K562 (cell line): ENCODE measurements at regions not wholly inside any gene's neighbourhood (a gene's known extent, or its start where the extent isn't known, plus 50 kb on each side); places are given as distances from the start of the nearest gene placed in this dataset.

ENCODE experiments used
- ELF2 ChIP-seq: fragments of 250-450 bp; sonication (Bioruptor Pico); IDR thresholded peaks from 2 replicates; pipeline ENCODE4 v1.5.0; 2021; ENCODE audit warnings: mild to moderate bottlenecking
- HDAC2 ChIP-seq: fragments of 450-650 bp; IDR thresholded peaks from 2 replicates; pipeline ENCODE4 v1.6.1; 2016; ENCODE audit warnings: mild to moderate bottlenecking
- NEUROD1 ChIP-seq: fragments of 150-350 bp; IDR thresholded peaks from 2 replicates; pipeline ENCODE4 v1.6.1; 2014; ENCODE audit warnings: borderline replicate concordance, low read length, low read depth; ENCODE audit not compliant: partially characterized antibody
- POLR2AphosphoS5 ChIP-seq: IDR thresholded peaks from 2 replicates; pipeline ENCODE4 v1.6.1; 2011; ENCODE audit warnings: mild to moderate bottlenecking, low read depth, low read length, moderate library complexity; ENCODE audit not compliant: control insufficient read depth, insufficient read depth
- PTTG1 ChIP-seq: fragments of 450-650 bp; IDR thresholded peaks from 2 replicates; pipeline ENCODE4 v1.6.1; 2016; ENCODE audit warnings: low read depth, mild to moderate bottlenecking, missing genetic modification characterization, missing compliant biosample characterization
- WHSC1 ChIP-seq: IDR thresholded peaks from one replicate; pipeline ENCODE4 v1.6.1; 2012; ENCODE audit warnings: low read length, control low read depth, inconsistent platforms
- ZFPM2 ChIP-seq: fragments of 250-450 bp; sonication (Bioruptor Pico); IDR thresholded peaks from 2 replicates; pipeline ENCODE4 v1.5.1; 2022; ENCODE audit warnings: mild to moderate bottlenecking
- ZNF146 ChIP-seq: IDR thresholded peaks from one replicate; pipeline ENCODE4 v1.6.1; 2018; ENCODE audit warnings: missing compliant biosample characterization; ENCODE audit not compliant: unreplicated experiment
- ZNF785 ChIP-seq: fragments of 250-450 bp; sonication (Bioruptor Pico); IDR thresholded peaks from 2 replicates; pipeline ENCODE4 v1.4.0; 2020; ENCODE audit warnings: mild to moderate bottlenecking
- TF ChIP-seq, protein P1 (sequence below): conservative IDR thresholded peaks from 2 replicates; pipeline ENCODE4 v1.6.1; 2011; ENCODE audit warnings: low read depth, mild to moderate bottlenecking, low read length; ENCODE audit not compliant: control insufficient read depth
- TF ChIP-seq, protein P2 (sequence below), 2 experiments: fragments of 450-650 bp in 1 of 2; sonication (generic) in 1 of 2; formaldehyde crosslinking; conservative IDR thresholded peaks; 2 replicates each; pipeline versions ENCODE4 v1.4.0 to v1.8.1; 2020 to 2022; ENCODE audit warnings: mild to moderate bottlenecking in 1 of 2, missing genetic modification reagents in 1 of 2
- TF ChIP-seq, protein P3 (sequence below), 2 experiments: fragments of 450-650 bp in 1 of 2; sonication (generic) in 1 of 2; formaldehyde crosslinking in 1 of 2; IDR thresholded peaks; 2 replicates each; pipeline versions ENCODE4 v1.7.1 to v1.9.0; 2016 to 2022; ENCODE audit warnings: inconsistent platforms in 1 of 2, mild to moderate bottlenecking in 1 of 2, missing genetic modification reagents in 1 of 2

DNA sequence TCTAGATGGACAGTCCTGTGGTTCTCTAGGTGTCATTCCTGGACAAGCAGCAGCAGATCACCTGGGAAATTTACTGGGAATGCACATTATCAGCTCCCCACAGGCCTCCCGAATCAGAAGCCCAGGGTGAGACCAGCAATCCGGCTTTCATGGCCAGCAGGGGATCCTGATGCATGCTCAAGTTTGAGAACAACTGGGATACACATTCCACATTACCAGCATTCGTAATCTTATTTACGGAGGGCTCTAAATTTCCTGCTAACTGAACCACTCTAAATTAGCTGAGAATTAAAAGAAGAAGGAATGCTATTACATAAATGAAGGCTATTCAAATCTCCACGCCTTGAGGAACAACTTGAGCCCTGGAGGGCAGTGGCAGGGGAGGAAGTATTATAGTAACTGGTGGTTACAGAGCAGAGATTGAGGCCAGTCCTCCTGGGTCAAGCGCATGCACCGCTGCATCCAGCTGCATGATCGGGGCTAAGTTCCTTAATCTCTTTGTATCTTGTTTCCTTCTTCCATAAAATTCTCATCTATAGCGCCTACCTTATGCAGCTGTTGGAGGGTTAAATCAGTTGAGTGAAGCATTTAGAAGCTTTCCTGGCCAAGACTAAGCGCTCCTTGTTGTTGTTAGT, 403.7 kb downstream of the CDH26 start (continued):
- TF ChIP-seq ZNF785 (no peak), ZNF146 (no peak), POLR2AphosphoS5 (no peak), HDAC2 (no peak), NEUROD1 (no peak), ZFPM2 (CRISPR knock-in tag) (no peak), ELF2 (CRISPR knock-in tag) (no peak), PTTG1 (tag) (no peak), WHSC1 (no peak)
- TF ChIP-seq, protein P1, sequence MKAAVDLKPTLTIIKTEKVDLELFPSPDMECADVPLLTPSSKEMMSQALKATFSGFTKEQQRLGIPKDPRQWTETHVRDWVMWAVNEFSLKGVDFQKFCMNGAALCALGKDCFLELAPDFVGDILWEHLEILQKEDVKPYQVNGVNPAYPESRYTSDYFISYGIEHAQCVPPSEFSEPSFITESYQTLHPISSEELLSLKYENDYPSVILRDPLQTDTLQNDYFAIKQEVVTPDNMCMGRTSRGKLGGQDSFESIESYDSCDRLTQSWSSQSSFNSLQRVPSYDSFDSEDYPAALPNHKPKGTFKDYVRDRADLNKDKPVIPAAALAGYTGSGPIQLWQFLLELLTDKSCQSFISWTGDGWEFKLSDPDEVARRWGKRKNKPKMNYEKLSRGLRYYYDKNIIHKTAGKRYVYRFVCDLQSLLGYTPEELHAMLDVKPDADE, result no peak
- TF ChIP-seq, protein P2, sequence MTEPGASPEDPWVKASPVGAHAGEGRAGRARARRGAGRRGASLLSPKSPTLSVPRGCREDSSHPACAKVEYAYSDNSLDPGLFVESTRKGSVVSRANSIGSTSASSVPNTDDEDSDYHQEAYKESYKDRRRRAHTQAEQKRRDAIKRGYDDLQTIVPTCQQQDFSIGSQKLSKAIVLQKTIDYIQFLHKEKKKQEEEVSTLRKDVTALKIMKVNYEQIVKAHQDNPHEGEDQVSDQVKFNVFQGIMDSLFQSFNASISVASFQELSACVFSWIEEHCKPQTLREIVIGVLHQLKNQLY (CRISPR knock-in tag; conservative IDR thresholded peaks at IDR 0.05), result no peak
- TF ChIP-seq, protein P3, sequence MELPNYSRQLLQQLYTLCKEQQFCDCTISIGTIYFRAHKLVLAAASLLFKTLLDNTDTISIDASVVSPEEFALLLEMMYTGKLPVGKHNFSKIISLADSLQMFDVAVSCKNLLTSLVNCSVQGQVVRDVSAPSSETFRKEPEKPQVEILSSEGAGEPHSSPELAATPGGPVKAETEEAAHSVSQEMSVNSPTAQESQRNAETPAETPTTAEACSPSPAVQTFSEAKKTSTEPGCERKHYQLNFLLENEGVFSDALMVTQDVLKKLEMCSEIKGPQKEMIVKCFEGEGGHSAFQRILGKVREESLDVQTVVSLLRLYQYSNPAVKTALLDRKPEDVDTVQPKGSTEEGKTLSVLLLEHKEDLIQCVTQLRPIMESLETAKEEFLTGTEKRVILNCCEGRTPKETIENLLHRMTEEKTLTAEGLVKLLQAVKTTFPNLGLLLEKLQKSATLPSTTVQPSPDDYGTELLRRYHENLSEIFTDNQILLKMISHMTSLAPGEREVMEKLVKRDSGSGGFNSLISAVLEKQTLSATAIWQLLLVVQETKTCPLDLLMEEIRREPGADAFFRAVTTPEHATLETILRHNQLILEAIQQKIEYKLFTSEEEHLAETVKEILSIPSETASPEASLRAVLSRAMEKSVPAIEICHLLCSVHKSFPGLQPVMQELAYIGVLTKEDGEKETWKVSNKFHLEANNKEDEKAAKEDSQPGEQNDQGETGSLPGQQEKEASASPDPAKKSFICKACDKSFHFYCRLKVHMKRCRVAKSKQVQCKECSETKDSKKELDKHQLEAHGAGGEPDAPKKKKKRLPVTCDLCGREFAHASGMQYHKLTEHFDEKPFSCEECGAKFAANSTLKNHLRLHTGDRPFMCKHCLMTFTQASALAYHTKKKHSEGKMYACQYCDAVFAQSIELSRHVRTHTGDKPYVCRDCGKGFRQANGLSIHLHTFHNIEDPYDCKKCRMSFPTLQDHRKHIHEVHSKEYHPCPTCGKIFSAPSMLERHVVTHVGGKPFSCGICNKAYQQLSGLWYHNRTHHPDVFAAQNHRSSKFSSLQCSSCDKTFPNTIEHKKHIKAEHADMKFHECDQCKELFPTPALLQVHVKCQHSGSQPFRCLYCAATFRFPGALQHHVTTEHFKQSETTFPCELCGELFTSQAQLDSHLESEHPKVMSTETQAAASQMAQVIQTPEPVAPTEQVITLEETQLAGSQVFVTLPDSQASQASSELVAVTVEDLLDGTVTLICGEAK (IDR thresholded peaks at IDR 0.05), result no peak
- TF ChIP-seq, protein P3 (CRISPR knock-in tag; IDR thresholded peaks at IDR 0.05), result no peak
